Prostate gland (tissue), 2 donors: ENCODE measurements at regions not wholly inside any gene's neighbourhood (a gene's known extent, or its start where the extent isn't known, plus 50 kb on each side); places are given as distances from the start of the nearest gene placed in this dataset.

Source experiments
- DNase-seq: peaks from one replicate; pipeline ENCODE4 v3.0.0-alpha.2; 2019; ENCODE audit warnings: low spot score
- H3K27ac ChIP-seq, 2 donors: fragments of 200-600 bp; sonication (generic); 2 replicates each; pipeline ENCODE4 v1.5.1; 2017 to 2019
- H3K27me3 ChIP-seq: fragments of 200-600 bp; sonication (generic); replicated peaks from 2 replicates; pipeline ENCODE4 v1.5.1; 2019; ENCODE audit not compliant: insufficient read depth
- H3K36me3 ChIP-seq, 2 donors: fragments of 200-600 bp; sonication (generic); 1 replicate in 1 of 2; 2 replicates in 1 of 2; pipeline versions ENCODE4 v1.5.1 to v1.8.1; 2017 to 2019
- H3K4me1 ChIP-seq: fragments of 200-600 bp; sonication (generic); replicated peaks from 2 replicates; pipeline ENCODE4 v1.5.1; 2019
- H3K4me3 ChIP-seq, 2 donors: fragments of 200-600 bp; sonication (generic); 2 replicates each; pipeline ENCODE4 v1.5.1; 2017 to 2019
- H3K9me3 ChIP-seq: fragments of 200-600 bp; sonication (generic); 2 replicates; pipeline ENCODE4 v1.5.1; 2017
- POLR2A ChIP-seq: fragments of 450-650 bp; IDR thresholded peaks from one replicate; pipeline ENCODE4 v1.6.1; 2016; ENCODE audit warnings: antibody characterized with exemption, mild to moderate bottlenecking
- POLR2AphosphoS5 ChIP-seq: sonication (generic); formaldehyde crosslinking; IDR thresholded peaks from one replicate; pipeline ENCODE4 v1.6.1; 2017; ENCODE audit warnings: antibody characterized with exemption
- WGBS: methylation state at CpG from one replicate; pipeline ENCODE4 v1.1.5; 2018; 5-methylcytosine and 5-hydroxymethylcytosine counted together
- intact Hi-C: fragments of 100-400 bp; cut with DNase I; formaldehyde crosslinking; loops from one replicate; pipeline ENCODE4 v1.14.2; 2022
- TF ChIP-seq, protein P1 (sequence below), 4 experiments: fragments of 200-600 bp in 2 of 4; fragments of 450-650 bp in 2 of 4; sonication (generic) in 2 of 4; IDR thresholded peaks; 1 replicate in 3 of 4; 2 replicates in 1 of 4; pipeline ENCODE4 v1.5.1; 2016 to 2019; ENCODE audit warnings: antibody characterized with exemption in 4 of 4, mild to moderate bottlenecking in 2 of 4, moderate library complexity in 2 of 4

DNA sequence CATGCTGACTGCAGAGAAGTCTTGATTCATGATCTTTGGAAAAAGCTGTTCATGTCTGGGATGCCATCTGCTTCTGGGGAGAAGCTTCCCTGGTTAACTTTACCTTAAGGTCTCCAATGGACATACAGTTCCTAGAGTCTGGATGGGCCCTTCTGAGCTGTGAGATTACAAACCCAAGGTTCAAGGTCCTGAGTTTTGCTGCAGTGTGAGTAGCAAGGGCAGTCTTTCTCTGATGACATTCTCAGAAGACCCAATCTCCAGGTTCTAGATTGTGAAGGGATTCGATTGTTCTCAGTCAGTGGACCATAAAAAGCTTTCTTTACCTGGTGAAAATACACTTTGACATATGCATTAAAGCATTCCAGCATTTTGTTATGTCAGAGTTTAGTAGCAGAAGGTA, 179.2 kb downstream of the AASDH start:
- H3K9me3 ChIP-seq: no peaks in the 10 kb centered on the region
- no peak overlapping the region for H3K27ac ChIP-seq
- no peaks in the 10 kb centered on the region for H3K36me3 ChIP-seq
- no peak for TF ChIP-seq POLR2AphosphoS5
- TF ChIP-seq POLR2A: no peak
- TF ChIP-seq, protein P1, sequence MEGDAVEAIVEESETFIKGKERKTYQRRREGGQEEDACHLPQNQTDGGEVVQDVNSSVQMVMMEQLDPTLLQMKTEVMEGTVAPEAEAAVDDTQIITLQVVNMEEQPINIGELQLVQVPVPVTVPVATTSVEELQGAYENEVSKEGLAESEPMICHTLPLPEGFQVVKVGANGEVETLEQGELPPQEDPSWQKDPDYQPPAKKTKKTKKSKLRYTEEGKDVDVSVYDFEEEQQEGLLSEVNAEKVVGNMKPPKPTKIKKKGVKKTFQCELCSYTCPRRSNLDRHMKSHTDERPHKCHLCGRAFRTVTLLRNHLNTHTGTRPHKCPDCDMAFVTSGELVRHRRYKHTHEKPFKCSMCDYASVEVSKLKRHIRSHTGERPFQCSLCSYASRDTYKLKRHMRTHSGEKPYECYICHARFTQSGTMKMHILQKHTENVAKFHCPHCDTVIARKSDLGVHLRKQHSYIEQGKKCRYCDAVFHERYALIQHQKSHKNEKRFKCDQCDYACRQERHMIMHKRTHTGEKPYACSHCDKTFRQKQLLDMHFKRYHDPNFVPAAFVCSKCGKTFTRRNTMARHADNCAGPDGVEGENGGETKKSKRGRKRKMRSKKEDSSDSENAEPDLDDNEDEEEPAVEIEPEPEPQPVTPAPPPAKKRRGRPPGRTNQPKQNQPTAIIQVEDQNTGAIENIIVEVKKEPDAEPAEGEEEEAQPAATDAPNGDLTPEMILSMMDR (IDR thresholded peaks at IDR 0.05): no peak
- WGBS: 77% methylated on average over 1 of the region's 1 CpG
- H3K27me3 ChIP-seq: no peaks in the 10 kb centered on the region
- DNase-seq: no peak
- no peaks in the 10 kb centered on the region for H3K4me1 ChIP-seq
- intact Hi-C loops: no loop called here
- no peak overlapping the region for H3K4me3 ChIP-seq

DNA sequence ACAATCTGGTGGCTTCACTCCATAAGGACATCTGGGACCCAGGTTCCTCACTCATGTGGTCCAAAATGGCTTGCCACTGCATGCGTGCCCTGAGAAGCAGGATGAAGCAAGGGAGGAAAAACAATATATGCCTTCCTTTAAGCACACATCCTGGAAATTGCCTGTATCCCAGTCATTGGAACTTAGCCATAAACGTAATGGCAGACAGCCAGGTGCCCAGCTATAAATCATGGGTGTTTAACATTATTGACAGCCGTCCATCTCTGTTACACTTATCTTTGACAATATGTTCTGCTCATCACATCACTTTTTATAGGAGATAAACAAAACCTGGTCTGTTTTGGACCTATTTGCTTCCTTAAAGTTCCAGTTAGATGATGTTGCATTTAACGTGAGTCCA, 181.0 kb downstream of the AASDH start:
- no peaks in the 10 kb centered on the region for H3K36me3 ChIP-seq
- no peaks in the 10 kb centered on the region for H3K27me3 ChIP-seq
- DNase-seq: no peak
- H3K4me3 ChIP-seq: no peak overlapping the region
- intact Hi-C loops: no loop called here
- 91% methylated on average over 4 of the region's 4 CpGs for WGBS
- TF ChIP-seq, protein P1 (IDR thresholded peaks at IDR 0.05): no peak
- no peak for TF ChIP-seq POLR2AphosphoS5
- TF ChIP-seq POLR2A: no peak
- H3K4me1 ChIP-seq: no peaks in the 10 kb centered on the region
- H3K9me3 ChIP-seq: no peaks in the 10 kb centered on the region
- H3K27ac ChIP-seq: no peak overlapping the region

DNA sequence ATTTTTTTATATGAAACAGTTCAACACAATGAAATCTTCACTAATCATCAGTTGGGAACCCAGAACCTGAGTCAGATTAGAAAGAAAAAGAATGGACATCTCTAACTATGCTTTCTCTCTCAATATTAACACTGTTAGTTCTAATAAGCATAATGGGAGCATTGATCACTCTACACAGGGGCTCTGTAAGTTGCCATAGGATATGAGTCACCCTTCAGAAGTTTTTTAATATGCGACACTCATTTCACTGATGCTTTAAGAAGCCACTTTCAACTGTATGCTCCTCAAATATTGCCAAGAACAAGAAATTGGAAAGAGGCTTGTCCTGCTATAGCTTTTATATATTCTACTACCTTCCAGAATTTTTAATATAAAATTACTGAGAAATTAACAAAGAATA, 187.0 kb downstream of the AASDH start:
- Histone ChIP-seq H3K4me3 (no peak overlapping the region), H3K4me1 (no peaks in the 10 kb centered on the region), H3K27ac (no peak overlapping the region), H3K27me3 (no peaks in the 10 kb centered on the region), H3K9me3 (no peaks in the 10 kb centered on the region), H3K36me3 (no peaks in the 10 kb centered on the region)
- intact Hi-C loops: no loop called here
- TF ChIP-seq, protein P1 (IDR thresholded peaks at IDR 0.05): no peak
- TF ChIP-seq POLR2AphosphoS5: no peak
- no peak for TF ChIP-seq POLR2A
- no peak for DNase-seq
- 79% methylated on average over 1 of the region's 1 CpG for WGBS

DNA sequence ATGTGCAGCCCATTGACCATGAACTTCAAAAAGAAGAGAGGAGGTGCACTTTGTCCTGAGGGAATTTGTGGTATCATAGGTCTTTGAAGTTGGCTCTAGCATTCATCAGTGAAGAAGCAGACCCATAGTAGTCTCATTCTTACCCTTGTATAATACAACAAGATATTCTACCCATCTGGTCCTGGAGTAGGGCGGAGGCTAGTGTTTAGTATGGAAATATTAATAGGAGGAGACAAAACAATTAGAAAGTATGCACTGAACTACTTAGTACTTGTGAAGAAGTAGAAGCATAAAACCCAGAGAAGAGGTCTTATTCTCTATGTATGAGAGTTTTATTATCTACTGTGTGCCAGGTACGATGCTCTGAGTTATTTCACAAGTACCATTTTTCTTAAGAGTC, 189.0 kb downstream of the AASDH start:
- Histone ChIP-seq H3K4me1 (no peaks in the 10 kb centered on the region), H3K9me3 (no peaks in the 10 kb centered on the region), H3K36me3 (no peaks in the 10 kb centered on the region), H3K27me3 (no peaks in the 10 kb centered on the region), H3K4me3 (no peak overlapping the region), H3K27ac (no peak overlapping the region)
- TF ChIP-seq, protein P1 (IDR thresholded peaks at IDR 0.05): no peak
- TF ChIP-seq POLR2AphosphoS5: no peak
- TF ChIP-seq POLR2A: no peak
- no peak for DNase-seq
- intact Hi-C loops: no loop called here
- WGBS: 94% methylated on average over 2 of the region's 2 CpGs

DNA sequence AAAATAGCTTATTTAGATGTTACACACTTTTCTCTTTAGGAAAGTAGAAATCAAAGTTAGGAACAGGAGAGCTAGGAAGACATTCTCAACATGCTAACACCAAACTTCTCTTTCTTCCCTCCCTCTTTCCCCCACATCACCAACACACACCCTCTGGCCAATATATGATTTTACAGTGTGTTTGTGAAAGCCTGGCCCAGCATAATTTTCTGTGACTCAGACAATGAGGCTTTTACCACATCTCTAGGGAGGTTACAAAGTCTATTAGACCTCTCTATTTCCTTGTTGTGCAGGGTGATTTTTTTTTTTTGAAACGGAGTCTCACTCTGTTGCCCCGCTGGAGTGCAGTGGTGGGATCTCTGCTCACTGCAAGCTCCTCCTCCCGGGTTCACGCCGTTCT, 189.9 kb downstream of the AASDH start:
- no peak overlapping the region for H3K27ac ChIP-seq
- no peak for TF ChIP-seq POLR2AphosphoS5
- TF ChIP-seq, protein P1 (IDR thresholded peaks at IDR 0.05): no peak
- no peak for TF ChIP-seq POLR2A
- no peaks in the 10 kb centered on the region for H3K36me3 ChIP-seq
- 96% methylated on average over 5 of the region's 5 CpGs for WGBS
- intact Hi-C loops: no loop called here
- no peak overlapping the region for H3K4me3 ChIP-seq
- H3K9me3 ChIP-seq: no peaks in the 10 kb centered on the region
- no peak for DNase-seq
- H3K4me1 ChIP-seq: no peaks in the 10 kb centered on the region
- no peaks in the 10 kb centered on the region for H3K27me3 ChIP-seq
